BJ (cell line): ENCODE measurements at regions not wholly inside any gene's neighbourhood (a gene's known extent, or its start where the extent isn't known, plus 50 kb on each side); places are given as distances from the start of the nearest gene placed in this dataset.
"Not testable (repeated sequence)": the region's sequence is repeated elsewhere in the genome, so short reads cannot be mapped to it uniquely, and the experiment has no call there.

Source experiments
- CTCF ChIA-PET: fragments of 350-600 bp; formaldehyde crosslinking; extraction: SDS; loops from one replicate; lab custom pipeline; 2021; ENCODE audit warnings: antibody characterized with exemption, inconsistent platforms; lab: Yijun Ruan, JAX
- POLR2A ChIA-PET: fragments of 300-600 bp; sonication (Branson Sonifier 250); formaldehyde crosslinking; extraction: SDS; loops from one replicate; lab custom pipeline; 2021; ENCODE audit warnings: antibody characterized with exemption; lab: Charles Lee
- DNase-seq: peaks from one replicate; pipeline ENCODE4 v3.0.0-alpha.2; 2011; ENCODE audit warnings: low read depth
- H3K27me3 ChIP-seq: 2 replicates; pipeline ENCODE4 v1.6.0; 2011; ENCODE audit warnings: low read length; ENCODE audit not compliant: control insufficient read depth, insufficient read depth
- H3K36me3 ChIP-seq: 2 replicates; pipeline ENCODE4 v1.5.1; 2011; ENCODE audit warnings: low read length; ENCODE audit not compliant: control insufficient read depth, insufficient read depth
- H3K4me3 ChIP-seq: 2 replicates; pipeline ENCODE4 v1.5.1; 2011; ENCODE audit warnings: low read depth, mild to moderate bottlenecking, control low read depth, low read length
- CTCF ChIP-seq: IDR thresholded peaks from 2 replicates; pipeline ENCODE4 v1.5.1; 2011; ENCODE audit warnings: low read depth, mild to moderate bottlenecking, control low read depth, inconsistent platforms, low read length, moderate library complexity; ENCODE audit not compliant: insufficient read depth

- H3K4me3 ChIP-seq, result no peak overlapping the region
- ChIA-PET CTCF (interaction anchor here (1.2 kb wide), 1 partner anchor 17 kb away, joined by 5 read pairs; no protein-coding TSS in a partner anchor), POLR2A (no interaction called here)
- TF ChIP-seq CTCF, result no peak
- H3K27me3 ChIP-seq, result 0 out of 2 replicates have a peak, but pooled peaks cover 2% of the 10 kb centered on the region
- H3K36me3 ChIP-seq, result no peaks in the 10 kb centered on the region
- no peak for DNase-seq
Measured at GRCh38 chr20:12942123-12942522, 66.6 kb upstream of the SPTLC3 start.

GRCh38 chr20:12946789-12947188 is 62.0 kb upstream of the SPTLC3 start:
- H3K36me3 ChIP-seq, result no peaks in the 10 kb centered on the region
- 0 out of 2 replicates have a peak, but pooled peaks cover 2% of the 10 kb centered on the region for H3K27me3 ChIP-seq
- CTCF ChIA-PET, result interaction anchor here (0.6 kb wide), 1 partner anchor 172 kb away, joined by 3 read pairs; no protein-coding TSS in a partner anchor
- no peak for DNase-seq
- POLR2A ChIA-PET, result no interaction called here
- TF ChIP-seq CTCF, result no peak
- no peak overlapping the region for H3K4me3 ChIP-seq

- CTCF ChIA-PET, result no interaction called here
- no peak for DNase-seq
- Histone ChIP-seq H3K27me3 (0 out of 2 replicates have a peak, but pooled peaks cover 2% of the 10 kb centered on the region), H3K36me3 (no peaks in the 10 kb centered on the region), H3K4me3 (no peak overlapping the region)
- no peak for TF ChIP-seq CTCF
- POLR2A ChIA-PET, result no interaction called here
Measured at GRCh38 chr20:12947691-12948090, 61.1 kb upstream of the SPTLC3 start.

- Histone ChIP-seq H3K4me3 (no peak overlapping the region), H3K27me3 (0 out of 2 replicates have a peak, but pooled peaks cover 2% of the 10 kb centered on the region), H3K36me3 (no peaks in the 10 kb centered on the region)
- ChIA-PET CTCF (no interaction called here), POLR2A (no interaction called here)
- no peak for DNase-seq
- no peak for TF ChIP-seq CTCF
Measured at GRCh38 chr20:12949429-12949980, 59.3 kb upstream of the SPTLC3 start.

GRCh38 chr20:12954254-12954653 is 54.5 kb upstream of the SPTLC3 start:
- POLR2A ChIA-PET, H3K4me3 ChIP-seq, H3K36me3 ChIP-seq, CTCF ChIA-PET, DNase-seq, H3K27me3 ChIP-seq: not testable (repeated sequence)

GRCh38 chr20:12955611-12956010 is 53.2 kb upstream of the SPTLC3 start:
- Histone ChIP-seq H3K4me3 (no peak overlapping the region), H3K36me3 (no peaks in the 10 kb centered on the region), H3K27me3 (no peaks in the 10 kb centered on the region)
- POLR2A ChIA-PET, result no interaction called here
- CTCF ChIA-PET, result interaction anchor here (0.9 to 1.4 kb wide), 3 partner anchors 24 to 37 kb away, joined by 4 to 5 read pairs (median 4); no protein-coding TSS in a partner anchor
- DNase-seq, result no peak
- TF ChIP-seq CTCF, result no peak
